Endothelial cell of umbilical vein (primary cell): ENCODE measurements at regions not wholly inside any gene's neighbourhood (a gene's known extent, or its start where the extent isn't known, plus 50 kb on each side); places are given as distances from the start of the nearest gene placed in this dataset.

ENCODE experiments used
- BruUV-seq: library from RNA; stranded (reverse); fragments of 400-500 nt; replicated peaks from 2 replicates; lab custom pipeline; 2021; lab: Mats Ljungman, UMichigan
- CTCF ChIA-PET: fragments of 300-600, 350-600 bp; sonication (Branson Sonifier 250); formaldehyde crosslinking; loops from one replicate; lab custom pipeline; 2021; ENCODE audit warnings: antibody characterized with exemption, inconsistent platforms; lab: Charles Lee
- POLR2A ChIA-PET: fragments of 300-600, 350-600 bp; sonication (Branson Sonifier 250); formaldehyde crosslinking; loops from one replicate; lab custom pipeline; 2021; ENCODE audit warnings: antibody characterized with exemption, inconsistent platforms; lab: Charles Lee
- DNase-seq: peaks from one replicate; pipeline ENCODE4 v3.0.0-alpha.2; 2011; ENCODE audit warnings: low read depth, low spot score
- FAIRE-seq: peaks from 2 replicates; lab custom pipeline; 2011; peaks lifted over from hg19 to GRCh38; lab: Jason Lieb, UNC
- H2AFZ ChIP-seq: 2 replicates; pipeline ENCODE4 v1.6.0; 2012; ENCODE audit warnings: low read depth, low read length, control low read depth, inconsistent platforms
- H3K27ac ChIP-seq: 2 replicates; pipeline ENCODE4 v1.5.1; 2011; ENCODE audit warnings: low read depth, mild to moderate bottlenecking, control low read depth, low read length, moderate library complexity; ENCODE audit not compliant: insufficient read depth
- H3K27me3 ChIP-seq, 2 experiments: 2 replicates each; pipeline versions ENCODE4 v1.6.0 to v1.6.1; 2011; ENCODE audit warnings: low read length in 2 of 2, mixed read lengths in 1 of 2; ENCODE audit not compliant: control insufficient read depth in 2 of 2, insufficient read depth in 2 of 2
- H3K36me3 ChIP-seq, 2 experiments: 2 replicates in 1 of 2; 3 replicates in 1 of 2; pipeline ENCODE4 v1.5.1; 2011; ENCODE audit warnings: low read length in 2 of 2, mild to moderate bottlenecking in 1 of 2, moderate library complexity in 1 of 2; ENCODE audit not compliant: control insufficient read depth in 2 of 2, insufficient read depth in 2 of 2; ENCODE audit errors: extremely low read depth in 1 of 2
- H3K4me1 ChIP-seq: 3 replicates; pipeline ENCODE4 v1.5.1; 2011; ENCODE audit warnings: mild to moderate bottlenecking, low read length; ENCODE audit not compliant: control insufficient read depth, insufficient read depth; ENCODE audit errors: extremely low read depth
- H3K4me2 ChIP-seq: 2 replicates; pipeline ENCODE4 v1.6.1; 2011; ENCODE audit warnings: low read length, control low read depth, mixed read lengths; ENCODE audit not compliant: insufficient read depth
- H3K4me3 ChIP-seq, 3 experiments: fragments of 200-600 bp in 1 of 3; sonication (generic), shearing (Covaris generic) in 1 of 3; replicated peaks in 1 of 3; 2 replicates each; pipeline ENCODE4 v1.5.1; 2011 to 2016; ENCODE audit warnings: control low read depth in 3 of 3, low read length in 3 of 3, mild to moderate bottlenecking in 2 of 3, inconsistent platforms in 1 of 3, low read depth in 1 of 3, moderate library complexity in 1 of 3; ENCODE audit not compliant: insufficient read depth in 1 of 3
- H3K79me2 ChIP-seq: 2 replicates; pipeline ENCODE4 v1.6.0; 2012; ENCODE audit warnings: low read length, inconsistent platforms; ENCODE audit not compliant: control insufficient read depth, insufficient read depth
- H3K9ac ChIP-seq: replicated peaks from 2 replicates; pipeline ENCODE3; 2011; ENCODE audit warnings: low read length, control low read depth; ENCODE audit not compliant: insufficient read depth; ENCODE audit errors: extremely low read depth
- H3K9me1 ChIP-seq: replicated peaks from 3 replicates; pipeline ENCODE4 v1.6.0; 2011; ENCODE audit warnings: mild to moderate bottlenecking, low read length; ENCODE audit not compliant: control insufficient read depth, insufficient read depth; ENCODE audit errors: extremely low read depth
- H3K9me3 ChIP-seq: replicated peaks from 2 replicates; pipeline ENCODE4 v1.5.1; 2012; ENCODE audit warnings: low read length, inconsistent platforms; ENCODE audit not compliant: control insufficient read depth, insufficient read depth
- H4K20me1 ChIP-seq: replicated peaks from 2 replicates; pipeline ENCODE3; 2011; ENCODE audit warnings: mild to moderate bottlenecking, low read length; ENCODE audit not compliant: control insufficient read depth, insufficient read depth; ENCODE audit errors: extremely low read depth
- EZH2 ChIP-seq: IDR thresholded peaks from 2 replicates; pipeline ENCODE4 v1.6.1; 2012; ENCODE audit warnings: borderline replicate concordance, low read depth, mild to moderate bottlenecking, moderate library complexity, low read length, inconsistent platforms; ENCODE audit not compliant: severe bottlenecking
- FOS ChIP-seq: IDR thresholded peaks from 2 replicates; pipeline ENCODE4 v1.6.1; 2011; ENCODE audit warnings: mild to moderate bottlenecking, low read length, moderate library complexity, borderline replicate concordance; ENCODE audit not compliant: insufficient read depth
- GATA2 ChIP-seq: IDR thresholded peaks from 2 replicates; pipeline ENCODE4 v1.7.0; 2011; ENCODE audit warnings: low read depth, mild to moderate bottlenecking, moderate library complexity, mixed read lengths, low read length; ENCODE audit not compliant: insufficient read length, insufficient read depth
- JUN ChIP-seq: IDR thresholded peaks from 2 replicates; pipeline ENCODE4 v1.6.1; 2011; ENCODE audit warnings: borderline replicate concordance, low read depth; ENCODE audit not compliant: insufficient read length, insufficient read depth
- MAX ChIP-seq: IDR thresholded peaks from 2 replicates; pipeline ENCODE4 v1.6.1; 2011; ENCODE audit not compliant: insufficient read depth, insufficient read length
- MYC ChIP-seq: IDR thresholded peaks from one replicate; pipeline ENCODE4 v1.6.1; 2011; ENCODE audit warnings: mild to moderate bottlenecking, low read depth, low read length
- POLR2A ChIP-seq: IDR thresholded peaks from 2 replicates; pipeline ENCODE4 v1.6.1; 2012; ENCODE audit warnings: low read depth, mild to moderate bottlenecking, control low read depth, low read length
- POLR2AphosphoS5 ChIP-seq: IDR thresholded peaks from 2 replicates; pipeline ENCODE4 v1.6.1; 2012; ENCODE audit warnings: low read depth, mild to moderate bottlenecking, control low read depth, low read length, moderate library complexity; ENCODE audit not compliant: insufficient read depth
- dilution Hi-C: fragments of 300-500 bp; cut with MboI; formaldehyde crosslinking; loops from one replicate; pipeline ENCODE4 v1.15.0; 2019; ENCODE audit warnings: low sequenced_read_pairs; ENCODE audit not compliant: extremely low pct_ligation_motif_present
- intact Hi-C: fragments of 100-400 bp; cut with micrococcal nuclease; formaldehyde crosslinking; loops from one replicate; pipeline ENCODE4 v1.10.0; 2022
- TF ChIP-seq, protein P1 (sequence below), 2 donors: IDR thresholded peaks; 1 replicate in 1 of 2; 2 replicates in 1 of 2; pipeline ENCODE4 v1.5.1; 2011; ENCODE audit warnings: low read length in 2 of 2, mild to moderate bottlenecking in 2 of 2, moderate library complexity in 2 of 2, control low read depth in 1 of 2, inconsistent platforms in 1 of 2, low read depth in 1 of 2; ENCODE audit not compliant: insufficient read depth in 1 of 2; ENCODE audit errors: extremely low read depth in 1 of 2

- intact Hi-C loops (no loop called here), dilution Hi-C loops (no loop called here)
- H2AFZ ChIP-seq: no peak overlapping the region
- no peaks in the 10 kb centered on the region for H3K79me2 ChIP-seq
- H3K9ac ChIP-seq: no peak overlapping the region
- TF ChIP-seq MAX: no peak
- no peak for TF ChIP-seq GATA2
- TF ChIP-seq, protein P1, sequence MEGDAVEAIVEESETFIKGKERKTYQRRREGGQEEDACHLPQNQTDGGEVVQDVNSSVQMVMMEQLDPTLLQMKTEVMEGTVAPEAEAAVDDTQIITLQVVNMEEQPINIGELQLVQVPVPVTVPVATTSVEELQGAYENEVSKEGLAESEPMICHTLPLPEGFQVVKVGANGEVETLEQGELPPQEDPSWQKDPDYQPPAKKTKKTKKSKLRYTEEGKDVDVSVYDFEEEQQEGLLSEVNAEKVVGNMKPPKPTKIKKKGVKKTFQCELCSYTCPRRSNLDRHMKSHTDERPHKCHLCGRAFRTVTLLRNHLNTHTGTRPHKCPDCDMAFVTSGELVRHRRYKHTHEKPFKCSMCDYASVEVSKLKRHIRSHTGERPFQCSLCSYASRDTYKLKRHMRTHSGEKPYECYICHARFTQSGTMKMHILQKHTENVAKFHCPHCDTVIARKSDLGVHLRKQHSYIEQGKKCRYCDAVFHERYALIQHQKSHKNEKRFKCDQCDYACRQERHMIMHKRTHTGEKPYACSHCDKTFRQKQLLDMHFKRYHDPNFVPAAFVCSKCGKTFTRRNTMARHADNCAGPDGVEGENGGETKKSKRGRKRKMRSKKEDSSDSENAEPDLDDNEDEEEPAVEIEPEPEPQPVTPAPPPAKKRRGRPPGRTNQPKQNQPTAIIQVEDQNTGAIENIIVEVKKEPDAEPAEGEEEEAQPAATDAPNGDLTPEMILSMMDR (IDR thresholded peaks at IDR 0.05; ENCODE audit: extremely low read depth in 1 of 2, insufficient read depth in 1 of 2, low read depth in 1 of 2, low read length in 2 of 2): no peak
- TF ChIP-seq MYC: no peak
- no peak for TF ChIP-seq FOS
- no peak for TF ChIP-seq POLR2A
- no peak for TF ChIP-seq JUN
- no peak for TF ChIP-seq EZH2
- TF ChIP-seq POLR2AphosphoS5: no peak
- H3K9me1 ChIP-seq: no peaks in the 10 kb centered on the region
- no peaks in the 10 kb centered on the region for H3K4me1 ChIP-seq
- no peaks in the 10 kb centered on the region for H3K36me3 ChIP-seq
- H3K4me3 ChIP-seq: no peak overlapping the region
- DNase-seq (no peak), FAIRE-seq (no peak)
- ChIA-PET CTCF (interaction anchor here (0.8 kb wide), 1 partner anchor 105 kb away, joined by 3 read pairs; no protein-coding TSS in a partner anchor), POLR2A (no interaction called here)
- BruUV-seq: no TSS peak
- H3K27ac ChIP-seq: no peak overlapping the region
- H4K20me1 ChIP-seq: no peaks in the 10 kb centered on the region
- no peaks in the 10 kb centered on the region for H3K9me3 ChIP-seq
- H3K4me2 ChIP-seq: no peak overlapping the region
- H3K27me3 ChIP-seq: no peaks in the 10 kb centered on the region
Observed at GRCh38 chr10:80767963-80768362, 230.3 kb downstream of the SH2D4B start.
